ENCODE measurements at regions not wholly inside any gene's neighbourhood (a gene's known extent, or its start where the extent isn't known, plus 50 kb on each side); places are given as distances from the start of the nearest gene placed in this dataset.

DNA sequence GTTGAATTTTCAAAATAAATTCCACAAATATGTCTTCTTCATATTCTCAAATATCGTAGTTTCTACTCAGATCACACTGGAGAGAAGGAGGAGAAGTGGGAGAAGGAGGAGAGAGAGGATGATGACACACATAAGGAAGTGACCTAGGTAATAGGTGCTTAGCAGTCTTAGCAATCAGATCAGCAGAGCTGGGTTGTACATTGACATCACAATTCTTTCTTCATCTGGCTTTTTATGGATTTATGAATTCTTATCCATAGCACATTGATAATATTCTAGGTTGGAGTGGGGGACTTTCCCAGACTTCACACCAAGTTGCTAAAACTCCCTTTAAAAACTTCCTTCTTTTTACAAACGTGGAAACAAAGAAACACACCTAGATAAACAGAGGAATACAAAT is 86.9 kb downstream of the FGF9 start:
- no peak for DNase-seq (ENCODE audit: low read depth, low spot score)

DNA sequence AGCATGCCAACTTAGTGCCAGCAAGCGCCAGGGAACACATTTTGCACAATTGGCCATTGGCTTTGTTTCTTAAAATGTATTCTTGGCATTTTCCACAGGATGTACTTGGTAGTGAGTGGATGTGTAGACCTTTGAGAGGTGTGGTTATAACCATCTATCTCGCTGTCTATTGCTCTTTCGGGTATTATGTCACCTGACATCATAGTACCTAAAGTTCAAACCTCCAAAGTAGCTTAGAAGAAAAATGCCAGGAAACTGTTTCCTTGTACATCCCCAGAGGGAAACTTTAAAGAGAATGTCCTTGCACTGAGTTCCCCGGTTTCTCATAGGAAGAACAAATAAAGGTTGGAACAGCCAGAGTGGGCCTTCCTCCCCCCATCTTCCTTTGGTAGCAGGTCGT is 87.6 kb downstream of the FGF9 start:
- DNase-seq (ENCODE audit: low read depth, low spot score): no peak

DNA sequence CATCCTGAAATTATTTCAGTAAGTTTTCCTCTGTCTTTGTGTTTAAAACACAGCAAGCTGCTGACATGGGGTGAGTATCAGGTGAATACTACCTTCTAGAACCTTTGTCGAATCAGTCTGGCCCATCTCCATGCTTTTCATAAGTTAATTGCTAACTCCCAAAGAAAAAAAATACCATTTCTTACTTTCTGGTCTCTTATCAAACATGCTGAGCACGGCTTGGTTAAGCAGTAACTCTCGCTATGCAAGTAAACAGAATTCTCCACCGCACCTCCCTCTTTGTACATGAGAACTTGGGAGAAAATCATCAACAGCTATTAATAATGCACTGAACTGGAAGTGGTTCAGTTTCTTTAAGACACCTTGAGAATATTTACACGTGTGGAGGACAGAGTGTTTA is 88.6 kb downstream of the FGF9 start:
- no peak for DNase-seq (ENCODE audit: low read depth, low spot score)

DNA sequence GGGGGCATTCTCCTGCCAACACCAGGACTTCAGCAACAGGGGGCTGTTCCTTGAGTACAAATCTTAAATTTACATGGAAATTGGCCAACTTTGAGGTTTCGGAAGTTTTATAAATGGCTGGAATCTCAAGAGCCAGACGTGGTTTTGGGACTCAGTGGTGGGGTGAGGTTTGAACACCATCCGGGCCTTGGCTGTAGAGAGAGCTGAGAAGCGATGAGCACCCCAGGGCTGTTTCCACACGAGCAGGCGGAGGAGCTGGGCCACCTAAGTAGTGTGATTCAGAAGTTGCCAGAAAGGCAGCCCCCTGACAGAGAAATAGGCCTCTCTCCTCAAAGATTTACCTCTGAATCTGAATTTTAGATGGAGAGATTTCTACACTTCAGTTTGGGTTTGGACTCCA is 89.0 kb downstream of the FGF9 start:
- no peak for DNase-seq (ENCODE audit: low read depth, low spot score)

DNA sequence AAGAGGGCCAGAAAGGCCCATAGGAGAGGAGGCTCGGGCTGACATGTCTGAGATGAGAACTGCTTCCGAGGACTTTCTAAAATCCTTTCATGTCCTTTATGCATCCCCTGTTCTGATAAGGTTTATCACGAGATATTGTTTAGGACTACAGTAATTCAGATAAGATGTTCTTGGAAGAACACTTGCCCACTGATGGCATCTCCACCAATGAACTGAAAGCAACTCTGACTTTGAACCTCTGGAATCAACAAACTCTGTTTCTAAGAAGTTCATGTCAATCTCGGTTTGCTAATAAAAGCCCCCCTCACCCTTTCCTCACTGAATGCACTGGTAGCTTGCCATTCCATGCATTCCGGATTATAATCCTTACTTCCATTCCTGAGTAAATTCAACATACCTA is 90.9 kb downstream of the FGF9 start:
- no peak for DNase-seq (ENCODE audit: low read depth, low spot score)

DNA sequence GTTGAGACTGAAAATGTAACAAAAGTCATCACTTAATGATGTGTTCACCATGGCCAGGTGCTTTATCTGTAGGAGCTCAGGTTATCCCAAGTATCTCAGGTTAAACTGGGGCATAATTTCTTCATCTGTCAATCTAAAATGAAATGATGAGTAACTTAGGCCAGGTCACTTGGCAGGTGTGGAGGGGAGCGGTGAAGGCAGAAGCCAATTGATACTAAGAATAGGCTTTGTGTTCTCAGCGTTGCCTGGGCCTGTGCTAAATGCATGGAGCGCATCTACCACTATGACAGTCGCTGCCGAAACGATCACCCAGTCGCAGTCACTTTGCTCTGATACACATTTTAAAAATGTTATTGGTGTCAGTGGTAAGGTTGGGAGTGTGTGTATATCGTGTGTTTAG is 91.6 kb downstream of the FGF9 start:
- no peak for DNase-seq (ENCODE audit: low read depth, low spot score)

DNA sequence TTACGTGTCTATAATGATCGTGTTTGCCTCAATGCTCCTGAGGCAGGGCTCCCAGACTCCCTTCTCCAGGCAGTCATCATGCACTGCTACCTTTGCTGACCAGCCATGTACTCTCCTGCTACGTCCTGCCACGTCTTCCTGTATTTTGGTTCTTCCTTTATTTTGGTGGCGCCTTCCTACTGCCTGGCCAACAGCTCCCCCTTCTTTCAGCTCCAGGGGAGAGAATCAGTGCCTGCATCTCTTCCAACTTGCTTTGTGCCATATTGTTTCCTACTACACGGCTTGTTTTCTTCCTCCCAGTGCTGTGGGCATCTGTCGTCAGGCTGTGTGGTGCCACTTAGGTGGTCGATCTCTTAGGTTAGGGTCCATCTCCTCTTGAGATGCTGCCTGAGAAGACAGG is 96.2 kb downstream of the FGF9 start:
- no peak for DNase-seq (ENCODE audit: low read depth, low spot score)

DNA sequence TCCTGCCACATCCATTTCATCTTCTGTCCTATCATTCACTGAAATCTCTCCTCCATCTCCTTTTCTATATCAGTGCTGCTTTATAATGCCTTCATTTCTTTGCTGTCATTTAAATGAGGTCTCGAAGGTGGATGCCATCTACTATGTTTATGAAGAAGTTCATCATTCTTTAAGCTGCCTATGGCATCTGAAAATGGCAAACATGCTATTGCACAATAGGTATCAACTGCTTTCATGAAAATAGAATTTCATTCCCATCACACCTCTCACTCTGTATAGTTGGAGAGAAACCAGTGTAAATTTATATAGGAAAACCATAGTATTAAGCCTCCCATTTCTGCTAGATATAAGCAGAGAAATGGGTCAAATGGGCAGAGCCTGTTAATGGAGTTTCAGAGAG is 100.2 kb downstream of the FGF9 start:
- no peak for DNase-seq (ENCODE audit: low read depth, low spot score)

DNA sequence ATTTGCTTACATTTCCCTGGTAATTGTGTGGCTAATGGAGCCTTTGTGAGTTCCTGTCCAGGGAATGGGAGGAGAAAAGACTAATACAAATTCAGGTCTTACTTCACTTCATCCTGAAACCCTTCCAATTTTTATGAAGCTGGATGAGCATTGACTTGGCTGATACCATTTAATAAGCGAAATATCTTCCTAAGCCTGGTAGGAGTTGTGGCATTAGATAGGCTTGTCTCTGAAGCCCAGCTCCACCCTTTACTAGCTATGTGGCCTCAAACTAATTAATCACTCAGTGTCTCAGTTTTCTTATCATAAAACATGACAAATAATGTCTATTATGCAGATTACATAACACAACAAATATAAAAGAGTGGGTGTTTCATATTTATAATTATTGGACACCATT is 106.3 kb downstream of the FGF9 start:
- no peak for DNase-seq (ENCODE audit: low read depth, low spot score)

DNA sequence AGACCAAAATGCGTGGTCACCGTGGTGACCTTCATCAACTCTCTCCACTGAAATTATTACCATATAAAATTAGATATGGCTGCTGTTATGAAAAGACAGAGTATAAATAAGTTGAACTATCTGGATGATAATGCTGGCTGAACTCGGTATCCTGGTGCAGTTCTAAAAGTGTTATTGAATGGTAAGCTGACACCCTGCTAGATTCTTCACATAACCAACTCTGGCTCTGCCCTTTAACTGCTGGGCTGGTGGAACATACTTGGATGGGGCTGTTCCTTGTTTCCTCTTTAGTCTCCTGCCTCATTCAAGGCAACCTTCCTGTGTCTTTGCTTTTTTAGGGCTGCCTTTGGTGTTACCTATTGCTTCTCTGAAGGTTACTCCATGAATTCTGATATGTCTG is 106.9 kb downstream of the FGF9 start:
- DNase-seq (ENCODE audit: low read depth, low spot score): no peak

DNA sequence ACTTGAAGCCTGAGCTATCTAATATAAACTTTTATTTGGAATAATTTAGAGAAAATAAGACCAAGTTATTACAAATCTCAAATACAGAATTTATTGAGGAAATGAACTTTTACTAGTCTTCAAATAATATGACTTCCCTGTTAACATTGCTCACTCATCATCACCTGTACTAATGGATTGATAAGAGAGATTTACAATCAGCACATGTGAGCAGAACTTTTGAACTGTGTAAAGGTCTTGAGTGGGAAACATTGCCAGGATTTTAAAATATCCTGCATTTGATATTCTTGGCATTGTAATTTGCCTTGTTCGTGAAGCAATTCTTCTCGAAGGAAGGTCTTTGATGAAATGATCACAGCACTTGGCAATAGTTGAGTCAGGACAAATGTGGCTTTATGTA is 111.9 kb downstream of the FGF9 start:
- no peak for DNase-seq (ENCODE audit: low read depth, low spot score)

DNA sequence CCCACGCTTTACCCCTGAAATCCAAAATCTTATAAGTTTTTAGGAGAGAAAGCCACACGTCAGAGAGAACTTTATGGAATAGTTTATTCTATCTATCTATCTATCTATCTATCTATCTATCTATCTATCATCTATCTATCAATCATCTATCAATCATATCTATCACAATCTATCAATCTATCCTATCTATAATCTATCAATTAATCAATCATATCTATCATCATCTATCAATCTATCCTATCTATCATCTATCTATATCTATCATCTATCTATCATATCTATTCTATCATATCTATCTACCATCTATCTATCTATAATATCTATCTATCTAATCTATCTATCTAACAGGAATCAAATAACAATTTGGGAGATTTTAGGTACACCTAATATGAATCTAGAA is 115.1 kb downstream of the FGF9 start:
- DNase-seq (ENCODE audit: low read depth, low spot score): no peak

DNA sequence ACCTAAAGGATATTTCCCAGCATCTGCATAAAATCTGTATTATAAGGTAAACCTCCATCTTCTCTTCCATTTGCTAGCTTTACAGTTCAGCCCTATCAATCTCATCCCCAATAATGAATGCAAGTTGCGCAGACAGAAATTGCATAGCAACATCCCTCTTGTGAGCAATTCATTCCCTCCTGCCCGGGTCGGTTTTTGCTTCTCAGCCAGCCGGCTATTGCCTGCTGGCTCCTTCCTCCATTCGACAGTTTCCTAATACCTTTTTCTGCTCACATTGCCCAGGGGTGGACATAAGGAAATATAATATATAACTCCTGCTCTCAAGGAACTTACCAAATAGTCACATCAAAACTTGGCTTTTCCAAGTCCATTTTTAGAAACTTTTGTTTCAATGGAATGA is 125.2 kb downstream of the FGF9 start:
- no peak for DNase-seq (ENCODE audit: low read depth, low spot score)

DNA sequence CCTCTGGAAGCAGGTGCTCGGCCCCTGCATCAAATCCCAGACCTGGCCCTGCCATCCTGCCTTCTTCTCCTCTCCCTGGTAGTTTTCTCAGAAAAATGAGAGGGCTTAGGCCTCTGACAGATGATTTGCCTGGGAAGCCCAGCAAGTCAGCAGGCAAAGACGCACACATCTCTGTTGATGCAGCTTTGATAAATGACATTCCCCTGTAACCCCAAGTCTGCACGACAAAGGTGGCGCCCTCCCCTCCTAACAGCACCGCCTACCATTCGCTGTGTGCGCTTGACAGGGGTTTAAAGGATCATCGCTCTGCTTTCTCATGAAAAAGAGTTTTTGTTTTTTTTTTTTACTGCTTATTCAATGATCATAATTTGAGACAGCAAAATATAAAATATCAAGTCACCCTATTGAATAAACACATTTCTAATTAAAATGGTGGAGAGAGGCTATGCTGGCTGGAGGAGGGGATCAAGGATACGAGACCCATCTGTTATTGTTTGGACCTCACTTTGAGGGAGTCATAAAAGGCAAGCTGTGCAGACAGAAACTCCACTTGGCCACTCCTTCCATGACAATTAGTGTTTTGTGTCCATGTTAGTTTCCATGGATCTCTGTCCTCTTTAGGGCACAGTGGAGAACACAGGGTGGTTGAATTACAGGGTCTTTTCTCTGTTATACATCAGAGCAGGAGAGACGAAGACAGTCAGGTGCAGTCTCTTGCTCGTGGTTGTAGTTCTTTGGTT is 126.1 kb downstream of the FGF9 start:
- no peak for DNase-seq (ENCODE audit: low read depth, low spot score)

DNA sequence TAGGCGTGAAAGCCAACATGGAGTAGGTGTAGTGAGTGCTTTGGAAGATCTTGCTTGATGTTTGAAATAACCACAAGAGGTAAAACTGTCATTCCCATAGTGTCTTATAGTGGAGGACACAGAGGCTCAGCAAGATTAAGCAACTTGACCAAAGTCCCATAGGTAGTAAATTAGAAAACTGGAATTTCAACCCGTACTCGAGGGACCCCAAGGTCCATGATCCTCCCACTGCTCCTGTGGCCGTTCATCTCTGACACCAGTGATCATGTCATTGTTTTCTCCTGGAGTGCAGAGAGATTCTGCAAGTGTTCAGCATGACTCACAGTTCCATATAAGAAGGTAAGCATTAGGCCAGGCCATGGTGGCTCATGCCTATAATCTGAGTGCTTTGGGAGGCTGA is 126.9 kb downstream of the FGF9 start:
- no peak for DNase-seq (ENCODE audit: low read depth, low spot score)

DNA sequence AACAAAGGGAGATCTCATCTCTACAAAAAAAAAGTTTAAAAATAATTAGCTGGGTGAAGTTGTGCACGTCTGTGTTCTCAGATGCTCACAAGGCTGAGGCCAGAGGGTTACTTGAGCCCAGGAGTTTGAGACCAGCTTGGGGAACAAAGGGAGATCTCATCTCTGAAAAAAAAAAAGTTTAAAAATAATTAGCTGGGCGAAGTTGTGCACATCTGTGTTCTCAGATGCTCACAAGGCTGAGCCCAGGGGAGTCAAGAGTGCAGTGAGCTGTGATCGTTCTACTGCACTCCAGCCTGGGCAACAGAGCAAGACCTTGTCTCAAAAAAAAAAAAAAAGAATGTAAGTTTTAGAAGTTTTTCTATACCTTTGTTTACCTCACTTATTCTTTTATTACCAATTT is 127.3 kb downstream of the FGF9 start:
- DNase-seq (ENCODE audit: low read depth, low spot score): no peak

DNA sequence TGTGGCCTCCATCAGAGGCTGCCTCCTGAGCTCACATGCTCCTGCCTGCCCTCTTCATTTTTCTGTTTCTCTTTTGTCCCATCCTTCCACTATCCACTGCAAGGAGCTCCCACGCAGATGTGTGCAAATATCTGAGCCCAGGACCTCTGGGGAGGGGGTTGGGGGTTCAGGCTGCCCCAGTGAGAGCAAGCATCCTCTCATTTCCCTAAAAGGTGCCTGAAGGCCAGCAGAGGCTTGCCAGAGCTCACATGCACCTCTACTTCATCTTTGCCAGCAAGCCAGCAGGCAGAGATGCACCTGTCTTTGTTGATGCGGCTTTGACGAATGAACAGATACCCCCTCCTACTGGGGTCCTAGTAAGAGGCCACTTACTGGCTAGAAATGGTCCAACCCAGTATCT is 128.8 kb downstream of the FGF9 start:
- DNase-seq (ENCODE audit: low read depth, low spot score): no peak

DNA sequence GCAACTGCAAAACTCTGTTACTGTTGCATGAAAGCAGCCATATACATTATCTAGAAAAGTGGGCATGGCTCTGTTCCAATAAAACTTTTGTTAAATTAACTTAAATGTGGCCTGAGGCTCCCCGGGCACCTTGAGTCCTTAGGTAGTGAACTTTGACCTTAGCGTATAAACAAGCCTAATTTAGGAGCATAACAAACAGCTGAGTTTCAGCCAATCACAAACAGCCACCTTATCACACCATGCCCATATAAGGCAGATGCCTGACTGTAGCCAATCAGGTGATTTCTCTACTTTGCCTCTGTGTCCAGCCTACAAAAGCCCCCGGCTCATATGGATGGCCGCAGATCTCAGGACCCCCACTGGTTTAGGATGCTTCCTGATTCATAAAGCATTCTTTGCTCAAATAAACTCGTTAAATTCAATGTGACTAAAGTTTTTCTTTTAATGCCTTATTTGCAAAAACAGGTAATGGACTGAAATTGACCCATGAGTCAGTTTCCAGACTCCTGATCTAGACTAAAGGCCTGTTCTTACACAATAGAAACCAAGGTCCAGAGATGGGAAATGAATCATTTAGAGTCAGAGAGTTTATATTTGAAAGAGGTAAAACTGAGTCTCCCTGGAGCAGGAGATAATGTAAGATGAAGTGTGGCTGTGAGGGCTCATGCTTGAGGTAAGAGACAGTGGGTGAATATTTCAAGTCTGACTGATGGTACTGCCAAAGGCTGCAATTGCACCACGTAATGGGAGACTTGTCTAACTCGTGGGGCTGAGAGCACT is 130.2 kb downstream of the FGF9 start:
- DNase-seq (ENCODE audit: low read depth, low spot score): no peak

DNA sequence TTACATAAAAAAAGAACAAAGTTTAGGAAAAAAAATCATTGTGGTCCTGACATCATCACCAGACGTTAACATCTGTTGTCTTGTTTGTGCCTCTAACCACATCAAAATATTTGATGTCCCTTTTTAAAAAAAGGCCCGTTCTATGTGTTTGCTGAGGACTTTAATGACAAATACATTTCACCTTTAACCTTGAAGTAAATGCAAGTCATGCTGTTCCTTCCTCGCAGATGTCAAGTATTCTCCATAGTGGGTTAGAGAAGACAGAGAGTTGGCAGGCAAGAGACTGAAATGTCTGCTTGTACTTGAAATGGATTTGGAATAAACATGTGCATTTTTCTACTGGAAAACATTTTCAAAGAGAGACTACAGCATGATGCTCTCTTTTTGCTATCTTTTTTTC is 134.9 kb downstream of the FGF9 start:
- DNase-seq (ENCODE audit: low read depth, low spot score): no peak

DNA sequence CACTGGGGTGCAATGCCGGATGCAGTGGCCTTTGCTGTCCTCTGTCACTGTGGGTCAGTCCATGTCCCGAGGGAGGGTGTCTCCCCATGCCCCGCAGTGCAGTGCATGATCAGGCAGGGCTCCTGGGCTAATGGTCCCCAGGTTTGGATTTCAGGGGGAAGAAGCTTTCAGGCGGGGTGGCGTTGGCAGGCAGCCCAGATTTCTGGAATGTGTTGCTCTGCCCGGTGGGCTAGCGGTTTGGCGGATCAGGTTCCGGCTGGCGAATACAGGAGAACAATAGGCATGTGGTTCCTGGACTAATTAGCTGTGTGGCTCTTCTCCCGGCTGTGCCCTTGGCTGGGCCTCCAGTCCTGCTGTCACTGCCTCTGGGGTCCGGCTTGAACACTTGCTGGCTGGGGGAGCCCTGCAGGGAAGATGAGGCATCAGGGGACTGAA is 141.3 kb downstream of the FGF9 start:
- DNase-seq (ENCODE audit: low read depth, low spot score): no peak

DNA sequence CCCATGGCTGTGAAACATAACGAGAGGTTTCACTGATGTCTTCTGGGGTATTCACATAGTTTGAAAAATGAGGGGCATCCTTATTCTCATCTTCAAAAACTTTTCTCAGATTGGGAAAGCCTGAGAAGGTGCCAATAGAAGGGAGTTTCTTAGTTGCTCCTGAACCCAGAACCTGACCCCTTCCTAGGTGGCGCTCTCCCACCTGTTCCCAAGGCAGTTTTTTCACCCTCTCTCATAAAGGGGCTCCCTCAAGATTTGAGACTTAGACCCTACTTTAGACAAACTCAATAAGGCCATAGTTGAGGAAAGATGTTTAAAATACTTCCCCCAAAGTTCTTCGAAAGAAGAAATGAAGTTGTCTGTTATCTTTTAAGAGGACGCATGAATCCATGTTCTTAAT is 142.2 kb downstream of the FGF9 start:
- DNase-seq (ENCODE audit: low read depth, low spot score): no peak

DNA sequence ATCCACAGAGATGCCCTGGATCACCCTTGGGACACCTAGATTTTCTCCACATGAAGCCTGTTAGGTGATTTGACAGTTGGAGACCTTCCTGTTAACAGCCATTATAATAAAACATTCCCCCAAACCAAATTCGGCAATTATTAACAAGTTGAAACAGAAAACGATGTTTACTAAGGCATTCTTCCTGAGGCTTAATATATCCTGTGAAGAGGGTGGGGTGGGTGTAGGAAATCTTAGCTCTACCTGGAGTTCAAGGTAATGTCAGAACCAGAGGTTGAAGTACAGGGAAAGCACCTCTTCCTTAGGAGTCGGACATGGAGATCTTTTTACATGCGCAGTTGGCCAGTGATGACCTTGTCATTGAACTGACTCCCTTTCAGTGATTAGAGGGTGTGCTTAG is 143.0 kb downstream of the FGF9 start:
- no peak for DNase-seq (ENCODE audit: low read depth, low spot score)

DNA sequence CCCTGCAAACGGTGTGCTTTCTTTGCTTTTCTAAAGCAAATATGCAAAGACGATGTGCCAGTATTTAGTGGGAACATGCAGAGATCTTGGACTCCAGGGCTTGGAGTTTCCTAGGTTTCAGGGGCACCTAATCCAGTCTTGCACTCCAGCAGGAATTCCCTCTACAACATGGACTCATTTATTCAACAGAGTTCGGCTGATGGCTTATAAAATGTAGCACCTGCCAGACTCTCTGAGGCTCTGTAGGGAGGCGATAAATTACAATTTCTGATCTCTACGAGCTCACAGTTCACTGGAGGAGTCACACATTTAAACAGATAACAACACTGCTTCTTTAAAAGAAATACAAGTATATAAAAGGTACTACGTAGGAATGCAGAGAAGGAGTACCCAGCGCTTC is 143.7 kb downstream of the FGF9 start:
- DNase-seq (ENCODE audit: low read depth, low spot score): no peak

DNA sequence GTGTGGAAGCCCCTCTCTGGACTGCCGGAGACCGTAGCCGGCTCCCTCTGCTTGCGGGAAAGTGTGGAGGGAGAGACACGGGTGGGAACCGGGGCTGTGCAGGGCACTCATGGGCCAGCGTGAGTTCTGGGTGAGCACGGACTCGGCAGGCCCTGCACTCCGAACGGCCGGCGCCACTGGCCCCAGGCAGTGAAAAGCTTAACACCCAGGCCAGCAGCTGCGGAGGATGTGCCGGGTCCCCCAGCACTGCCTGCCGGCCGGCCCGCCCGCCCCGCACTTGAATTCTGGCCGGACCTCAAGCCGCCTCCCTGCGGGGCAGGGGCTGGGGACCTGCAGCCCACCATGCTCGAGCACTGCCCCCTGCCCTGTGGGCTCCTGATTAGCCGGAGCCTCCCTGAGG is 147.0 kb downstream of the FGF9 start:
- DNase-seq (ENCODE audit: low read depth, low spot score): no peak
